ELR (cell line): ENCODE measurements at regions not wholly inside any gene's neighbourhood (a gene's known extent, or its start where the extent isn't known, plus 50 kb on each side); places are given as distances from the start of the nearest gene placed in this dataset.

Experiments used
- DNase-seq: peaks from one replicate; pipeline ENCODE4 v3.0.0-alpha.2; 2015; ENCODE audit warnings: low read depth

GRCh38 chr22:48476577-48476976 is 1351.1 kb downstream of the BRD1 start:
- DNase-seq, result no peak

- DNase-seq, result no peak
Measured at GRCh38 chr22:48475661-48476345, 1351.9 kb downstream of the BRD1 start.

GRCh38 chr22:48474881-48475280 is 1352.8 kb downstream of the BRD1 start:
- DNase-seq, result no peak

GRCh38 chr22:48473202-48473601 is 1354.5 kb downstream of the BRD1 start:
- DNase-seq, result no peak

- DNase-seq, result no peak
Measured at GRCh38 chr22:48464246-48464645, 1363.4 kb downstream of the BRD1 start.

GRCh38 chr22:48459859-48460823 is 1367.5 kb downstream of the BRD1 start:
- no peak for DNase-seq

GRCh38 chr22:48459259-48459658 is 1368.4 kb downstream of the BRD1 start:
- no peak for DNase-seq

GRCh38 chr22:48456449-48456848 is 1371.2 kb downstream of the BRD1 start:
- no peak for DNase-seq

GRCh38 chr22:48453751-48454485 is 1373.8 kb downstream of the BRD1 start:
- no peak for DNase-seq

- no peak for DNase-seq
Measured at GRCh38 chr22:48453171-48453570, 1374.5 kb downstream of the BRD1 start.

GRCh38 chr22:48452766-48453165 is 1374.9 kb downstream of the BRD1 start:
- no peak for DNase-seq

- no peak for DNase-seq
Measured at GRCh38 chr22:48451891-48452290, 1375.8 kb downstream of the BRD1 start.

GRCh38 chr22:48450188-48450825 is 1377.4 kb downstream of the BRD1 start:
- no peak for DNase-seq

GRCh38 chr22:48449466-48450187 is 1378.0 kb downstream of the BRD1 start:
- DNase-seq, result no peak

GRCh38 chr22:48448821-48449220 is 1378.9 kb downstream of the BRD1 start:
- DNase-seq, result no peak

- DNase-seq, result no peak
Measured at GRCh38 chr22:48445113-48445827, 1382.4 kb downstream of the BRD1 start.

- DNase-seq, result no peak
Measured at GRCh38 chr22:48444320-48445112, 1383.2 kb downstream of the BRD1 start.

GRCh38 chr22:48443680-48444079 is 1384.0 kb downstream of the BRD1 start:
- no peak for DNase-seq

- no peak for DNase-seq
Measured at GRCh38 chr22:48442663-48443062, 1385.0 kb downstream of the BRD1 start.

- no peak for DNase-seq
Measured at GRCh38 chr22:48441553-48441850, 1386.2 kb downstream of the BRD1 start.
